NCI-H1048 (cell line): ENCODE measurements at regions not wholly inside any gene's neighbourhood (a gene's known extent, or its start where the extent isn't known, plus 50 kb on each side); places are given as distances from the start of the nearest gene placed in this dataset.
"Not testable (repeated sequence)": the region's sequence is repeated elsewhere in the genome, so short reads cannot be mapped to it uniquely, and the experiment has no call there.

Source experiments
- DNase-seq: peaks from one replicate; lab custom pipeline; 2025; lab: John Stamatoyannopoulos, UW

DNA sequence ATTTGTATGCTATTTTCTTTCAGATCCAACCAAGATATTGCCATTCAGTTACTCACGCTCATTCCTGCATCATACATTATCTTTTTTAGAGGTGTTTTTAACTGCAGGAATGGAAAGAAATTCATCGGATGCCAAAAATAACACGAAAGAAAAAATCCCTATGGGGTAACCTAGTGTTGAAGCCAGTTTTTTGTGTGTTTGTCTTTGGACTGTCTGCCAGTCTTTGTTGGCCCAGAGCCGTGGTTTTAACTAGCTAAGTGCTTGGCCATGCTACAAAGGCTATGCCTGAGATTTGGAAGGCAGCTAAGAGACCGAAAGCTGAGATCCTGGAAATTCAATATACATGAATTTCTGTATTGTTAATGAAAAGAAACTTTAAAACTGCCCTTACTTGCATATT lies 309.8 kb upstream of the CNTN5 start:
- DNase-seq, result no peak

DNA sequence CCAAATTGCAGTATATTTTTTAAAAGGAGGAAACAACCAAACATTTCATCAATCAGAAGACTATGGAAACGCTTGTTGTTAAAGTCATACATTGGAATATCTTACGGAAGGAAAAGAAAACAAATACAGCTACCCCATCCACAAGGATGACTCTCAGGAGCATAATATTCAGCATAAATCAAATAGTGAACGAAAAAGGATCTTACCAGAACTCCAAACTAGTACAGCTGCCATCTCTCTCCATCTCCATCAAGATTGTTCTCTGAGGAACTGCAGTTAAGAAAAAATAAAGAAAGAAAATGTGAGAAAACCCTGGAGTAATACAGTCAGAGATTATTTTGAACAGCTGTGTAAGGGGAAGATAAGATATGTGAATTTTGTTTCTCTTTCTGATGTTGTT lies 299.8 kb upstream of the CNTN5 start:
- DNase-seq, result no peak

GRCh38 chr11:98725471-98725870 lies 295.3 kb upstream of the CNTN5 start:
- no peak for DNase-seq

GRCh38 chr11:98728421-98728820 lies 292.3 kb upstream of the CNTN5 start:
- DNase-seq, result no peak

- no peak for DNase-seq
Measured at GRCh38 chr11:98729118-98729517, 291.6 kb upstream of the CNTN5 start.

GRCh38 chr11:98732947-98733346 lies 287.8 kb upstream of the CNTN5 start:
- no peak for DNase-seq

- not testable (repeated sequence) for DNase-seq
Measured at GRCh38 chr11:98733378-98733777, 287.4 kb upstream of the CNTN5 start.

GRCh38 chr11:98734686-98735085 lies 286.1 kb upstream of the CNTN5 start:
- DNase-seq, result no peak

GRCh38 chr11:98736833-98737232 lies 283.9 kb upstream of the CNTN5 start:
- DNase-seq, result no peak

- no peak for DNase-seq
Measured at GRCh38 chr11:98740321-98740720, 280.4 kb upstream of the CNTN5 start.

DNA sequence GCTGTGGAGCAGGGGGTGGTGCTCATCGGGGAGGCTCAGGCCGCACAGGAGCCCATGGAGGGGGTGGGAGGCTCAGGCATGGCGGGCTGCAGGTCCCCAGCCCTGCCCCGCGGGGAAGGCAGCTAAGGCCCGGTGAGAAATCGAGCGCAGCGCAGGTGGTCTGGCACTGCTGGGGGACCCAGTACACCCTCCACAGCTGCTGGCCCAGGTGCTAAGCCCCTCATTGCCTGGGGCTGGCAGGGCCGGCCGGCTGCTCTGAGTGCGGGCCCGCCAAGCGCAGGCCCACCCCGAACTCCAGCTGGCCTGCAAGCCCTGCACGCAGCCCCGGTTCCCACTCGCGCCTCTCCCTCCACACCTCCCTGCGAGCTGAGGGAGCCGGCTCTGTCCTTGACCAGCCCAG lies 257.3 kb upstream of the CNTN5 start:
- not testable (repeated sequence) for DNase-seq

DNA sequence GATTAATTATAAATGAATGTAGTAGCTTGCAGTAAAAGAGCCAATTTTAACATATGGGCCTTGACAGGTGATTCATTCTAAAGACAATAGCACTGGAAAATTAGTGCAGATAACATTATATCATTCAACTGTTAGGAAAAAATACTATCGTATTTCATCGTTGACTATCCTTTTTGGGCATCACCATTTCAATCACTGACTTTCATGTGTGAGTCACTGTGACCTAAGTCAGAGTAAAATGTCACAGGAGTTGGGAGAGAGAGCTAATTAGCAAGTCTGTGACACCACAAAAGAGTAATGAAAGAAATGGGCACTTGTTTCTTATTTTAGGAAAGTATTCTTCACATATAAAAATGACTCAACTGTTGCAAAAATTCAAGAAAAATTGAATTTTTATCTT lies 253.8 kb upstream of the CNTN5 start:
- DNase-seq, result no peak

DNA sequence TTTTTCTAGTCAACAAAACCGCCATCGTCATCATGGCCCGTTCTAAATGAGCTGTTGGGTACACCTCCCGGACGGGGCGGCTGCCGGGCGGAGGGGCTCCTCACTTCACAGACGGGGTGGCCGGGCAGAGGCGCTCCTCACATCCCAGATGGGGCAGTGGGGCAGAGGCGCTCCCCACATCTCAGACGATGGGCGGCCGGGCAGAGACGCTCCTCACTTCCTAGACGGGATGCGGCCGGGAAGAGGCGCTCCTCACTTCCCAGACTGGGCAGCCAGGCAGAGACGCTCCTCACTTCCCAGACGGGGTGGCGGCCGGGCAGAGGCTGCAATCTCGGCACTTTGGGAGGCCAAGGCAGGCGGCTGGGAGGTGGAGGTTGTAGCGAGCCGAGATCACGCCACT lies 250.7 kb upstream of the CNTN5 start:
- not testable (repeated sequence) for DNase-seq

- no peak for DNase-seq
Measured at GRCh38 chr11:98771791-98772190, 249.0 kb upstream of the CNTN5 start.

- DNase-seq, result no peak
Measured at GRCh38 chr11:98772893-98773292, 247.9 kb upstream of the CNTN5 start.

DNA sequence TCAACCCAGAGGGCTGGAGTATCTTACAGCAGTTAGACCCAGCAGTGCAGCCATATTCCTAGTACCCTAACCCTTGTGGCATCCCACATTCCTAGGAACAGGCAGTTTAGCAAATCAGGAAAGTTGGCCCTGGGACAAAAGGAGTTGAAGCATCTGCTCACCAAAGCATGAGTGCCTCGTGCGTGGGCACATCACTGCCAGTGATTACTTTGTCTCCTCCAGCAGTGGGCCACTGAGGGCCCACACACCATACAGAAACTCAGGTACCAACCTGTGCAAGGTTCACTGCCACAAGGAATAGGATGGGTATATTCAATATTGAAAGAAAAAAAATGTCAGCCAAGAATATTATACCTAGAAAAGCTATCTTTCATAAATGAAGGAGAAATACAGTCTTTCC lies 227.5 kb upstream of the CNTN5 start:
- DNase-seq, result no peak

DNA sequence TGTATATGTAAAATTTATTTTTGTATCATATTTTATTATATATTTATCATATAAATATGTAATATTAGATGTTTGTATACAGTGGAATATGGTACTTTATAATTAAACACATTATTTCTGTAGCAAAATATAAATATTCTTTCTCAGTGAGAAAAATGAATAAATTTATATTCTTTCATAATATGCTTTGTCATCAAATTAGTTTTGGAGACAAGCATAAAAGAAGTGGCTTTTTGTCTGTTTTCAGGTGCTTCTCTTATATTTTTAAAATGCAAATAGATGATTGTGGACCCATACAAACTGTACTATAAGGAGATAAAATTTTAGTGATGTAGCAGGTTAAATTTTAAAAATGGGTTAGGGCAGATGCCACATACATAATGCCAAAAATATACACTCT lies 222.4 kb upstream of the CNTN5 start:
- DNase-seq, result no peak

DNA sequence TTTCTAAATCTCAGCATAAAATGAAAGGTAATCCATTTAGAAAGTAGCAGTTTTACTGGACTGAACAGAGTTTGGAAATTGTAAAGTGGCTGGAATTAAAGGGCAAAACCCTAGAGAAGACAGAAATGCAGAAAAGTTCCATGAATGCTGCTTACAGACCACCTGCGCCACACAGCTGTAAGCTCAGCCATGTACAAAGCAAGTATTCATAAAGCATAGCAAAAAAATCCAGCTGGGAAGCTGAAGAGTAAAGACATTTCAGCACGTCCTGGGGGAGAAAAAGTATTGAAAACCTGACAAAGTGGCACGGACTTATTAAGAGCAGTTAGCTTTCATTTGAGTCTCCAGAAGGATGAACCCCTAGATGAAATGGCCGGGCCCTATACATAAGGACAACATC lies 220.1 kb upstream of the CNTN5 start:
- DNase-seq, result no peak

- DNase-seq, result no peak
Measured at GRCh38 chr11:98828986-98829708, 191.6 kb upstream of the CNTN5 start.

- no peak for DNase-seq
Measured at GRCh38 chr11:98829971-98830370, 190.8 kb upstream of the CNTN5 start.

- no peak for DNase-seq
Measured at GRCh38 chr11:98834776-98835175, 186.0 kb upstream of the CNTN5 start.

DNA sequence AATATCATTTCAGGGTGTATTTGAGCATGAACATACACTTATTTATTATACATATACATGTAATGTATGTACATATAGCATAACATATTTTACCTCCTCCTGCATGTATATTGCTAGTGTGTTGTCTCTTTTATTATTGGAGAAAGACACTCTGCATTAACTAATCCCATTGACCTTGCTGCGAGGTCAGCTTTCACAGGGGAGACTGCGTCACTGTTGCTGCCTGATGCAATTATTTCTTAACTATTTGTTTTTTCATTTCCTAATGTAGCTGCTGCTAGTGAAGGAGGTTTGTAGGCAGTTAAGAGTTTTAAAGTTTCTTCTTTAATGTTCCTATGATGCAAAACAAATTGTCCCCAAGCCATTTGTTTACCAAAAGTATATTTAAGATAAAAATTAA lies 185.4 kb upstream of the CNTN5 start:
- DNase-seq, result no peak

GRCh38 chr11:98836156-98836555 lies 184.6 kb upstream of the CNTN5 start:
- no peak for DNase-seq

- DNase-seq, result no peak
Measured at GRCh38 chr11:98842187-98842586, 178.6 kb upstream of the CNTN5 start.

- no peak for DNase-seq
Measured at GRCh38 chr11:98862169-98862568, 158.6 kb upstream of the CNTN5 start.
